ENCODE measurements at regions not wholly inside any gene's neighbourhood (a gene's known extent, or its start where the extent isn't known, plus 50 kb on each side); places are given as distances from the start of the nearest gene placed in this dataset.
"Not testable (repeated sequence)": the region's sequence is repeated elsewhere in the genome, so short reads cannot be mapped to it uniquely, and the experiment has no call there.

DNA sequence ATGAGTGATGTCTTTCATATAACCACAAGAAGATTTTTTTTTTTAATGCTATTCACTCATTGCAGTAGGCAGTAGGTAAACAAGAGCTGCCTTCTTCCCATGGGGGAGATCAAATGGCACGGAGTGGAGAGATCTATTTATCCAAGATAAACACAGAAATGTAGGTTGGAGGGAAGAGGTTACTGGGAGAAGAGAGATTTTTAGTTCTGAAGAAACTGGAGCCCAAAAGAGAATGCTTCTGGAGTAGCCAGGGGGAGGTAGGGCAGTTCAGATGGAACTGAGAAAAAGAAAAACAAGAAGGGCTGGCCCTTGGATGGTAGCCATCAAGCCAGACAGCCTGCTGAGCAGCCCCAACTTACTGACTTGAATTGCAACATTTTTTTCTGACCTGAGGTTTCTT lies 270.1 kb upstream of the TPK1 start:
- no peak for DNase-seq (ENCODE audit: low read depth in 2 of 2)

DNA sequence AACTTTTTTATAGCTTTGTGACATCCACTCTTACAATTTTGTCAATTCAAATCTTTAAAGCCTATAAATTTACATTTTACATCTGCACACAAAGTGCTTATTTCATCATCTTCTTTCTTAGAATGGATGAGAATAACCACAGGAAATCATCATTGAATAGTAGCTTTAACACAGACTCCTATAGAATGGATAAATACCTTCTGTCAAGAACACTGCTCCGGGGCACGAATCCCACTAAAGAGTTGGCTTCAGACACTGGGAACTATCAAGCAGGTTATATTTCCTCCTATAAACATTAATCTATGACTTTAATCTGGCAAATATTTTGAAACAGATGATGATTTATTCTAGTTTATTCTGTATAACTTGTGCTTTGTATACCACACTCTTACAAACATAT lies 269.7 kb upstream of the TPK1 start:
- no peak for DNase-seq (ENCODE audit: low read depth in 2 of 2)

DNA sequence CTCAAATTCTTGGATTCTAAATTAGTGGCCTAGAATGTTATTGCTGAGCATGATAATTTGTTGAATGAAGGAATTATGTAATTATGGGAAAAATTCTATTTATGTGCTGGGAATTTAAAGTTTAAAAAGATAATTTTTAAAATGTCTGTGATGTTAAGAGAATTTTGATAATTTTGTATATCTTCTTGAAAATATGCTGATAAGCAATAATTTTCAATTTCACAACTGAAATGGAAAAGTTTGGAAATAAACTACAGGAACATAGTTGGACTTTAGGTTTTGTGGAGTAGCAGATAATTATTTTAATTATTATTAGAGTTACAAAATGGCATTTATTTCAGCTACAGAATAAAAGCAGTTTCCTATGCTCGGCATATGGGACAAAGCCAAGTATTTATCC lies 268.5 kb upstream of the TPK1 start:
- DNase-seq (ENCODE audit: low read depth in 2 of 2): no peak

DNA sequence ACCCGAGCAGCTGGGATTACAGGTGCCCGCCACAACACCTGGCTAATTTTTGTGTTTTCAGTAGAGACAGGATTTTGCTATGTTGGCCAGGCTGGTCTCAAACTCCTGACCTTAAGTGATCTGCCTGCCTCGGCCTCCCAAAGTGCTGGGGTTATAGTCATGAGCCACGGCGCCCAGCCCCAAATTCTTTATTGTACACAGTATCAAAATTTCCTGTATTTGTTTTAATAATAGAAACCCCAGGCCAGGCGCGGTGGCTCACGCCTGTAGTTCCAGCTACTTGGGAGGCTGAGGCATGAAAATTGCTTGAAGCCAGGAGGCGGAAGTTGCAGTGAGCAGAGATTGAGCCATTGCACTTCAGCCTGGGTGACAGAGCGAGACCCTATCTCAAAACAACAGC lies 266.3 kb upstream of the TPK1 start:
- not testable (repeated sequence) for DNase-seq (ENCODE audit: low read depth in 2 of 2)

DNA sequence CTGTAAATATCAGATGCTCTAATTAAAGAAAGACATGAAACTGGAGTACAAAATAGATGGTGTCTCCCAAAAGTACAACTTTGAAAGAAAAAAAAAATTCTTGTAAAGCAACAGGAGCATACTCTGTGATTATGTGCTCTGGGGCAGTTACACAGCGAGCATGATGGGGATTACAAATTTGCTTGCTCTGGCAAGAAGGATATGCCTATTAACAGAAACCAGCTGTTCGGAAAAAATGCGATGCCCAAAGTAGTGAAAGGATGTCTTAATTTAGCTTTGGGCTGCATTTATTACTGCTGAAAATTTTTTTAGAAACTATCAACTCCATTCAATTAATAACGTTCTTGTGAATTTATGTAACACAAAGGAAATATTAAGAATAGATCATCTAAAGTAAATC lies 256.9 kb upstream of the TPK1 start:
- no peak for DNase-seq (ENCODE audit: low read depth in 2 of 2)

DNA sequence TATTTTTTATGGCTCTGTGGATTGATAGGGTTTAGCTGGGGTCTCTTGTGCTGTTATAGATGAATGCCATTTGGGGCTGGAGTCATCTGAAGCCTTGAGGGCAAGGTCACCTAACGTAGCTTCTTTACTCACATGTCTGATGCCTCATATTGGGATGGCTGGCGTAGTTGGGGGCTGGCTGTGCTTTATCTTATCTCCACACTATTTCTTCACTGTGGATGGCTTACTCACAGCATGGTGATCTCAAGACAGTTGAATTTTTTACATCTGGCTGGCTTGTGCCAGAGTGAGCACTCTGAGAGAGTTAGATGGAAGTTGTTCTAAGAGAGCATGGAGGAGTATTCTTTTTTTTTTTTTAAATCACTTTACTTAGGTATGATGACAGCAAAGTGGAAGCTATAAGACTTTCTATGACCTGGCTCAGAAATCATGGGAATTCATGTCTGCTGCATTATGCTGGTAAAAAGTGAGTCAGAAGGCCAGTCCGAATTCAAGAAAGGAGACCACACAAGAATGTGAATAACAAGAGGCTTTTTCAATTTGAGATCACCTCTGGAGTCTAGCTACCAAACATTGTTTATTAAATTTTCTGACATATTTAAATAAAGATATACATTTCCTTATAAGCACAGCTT lies 252.4 kb upstream of the TPK1 start:
- DNase-seq (ENCODE audit: low read depth in 2 of 2): no peak

DNA sequence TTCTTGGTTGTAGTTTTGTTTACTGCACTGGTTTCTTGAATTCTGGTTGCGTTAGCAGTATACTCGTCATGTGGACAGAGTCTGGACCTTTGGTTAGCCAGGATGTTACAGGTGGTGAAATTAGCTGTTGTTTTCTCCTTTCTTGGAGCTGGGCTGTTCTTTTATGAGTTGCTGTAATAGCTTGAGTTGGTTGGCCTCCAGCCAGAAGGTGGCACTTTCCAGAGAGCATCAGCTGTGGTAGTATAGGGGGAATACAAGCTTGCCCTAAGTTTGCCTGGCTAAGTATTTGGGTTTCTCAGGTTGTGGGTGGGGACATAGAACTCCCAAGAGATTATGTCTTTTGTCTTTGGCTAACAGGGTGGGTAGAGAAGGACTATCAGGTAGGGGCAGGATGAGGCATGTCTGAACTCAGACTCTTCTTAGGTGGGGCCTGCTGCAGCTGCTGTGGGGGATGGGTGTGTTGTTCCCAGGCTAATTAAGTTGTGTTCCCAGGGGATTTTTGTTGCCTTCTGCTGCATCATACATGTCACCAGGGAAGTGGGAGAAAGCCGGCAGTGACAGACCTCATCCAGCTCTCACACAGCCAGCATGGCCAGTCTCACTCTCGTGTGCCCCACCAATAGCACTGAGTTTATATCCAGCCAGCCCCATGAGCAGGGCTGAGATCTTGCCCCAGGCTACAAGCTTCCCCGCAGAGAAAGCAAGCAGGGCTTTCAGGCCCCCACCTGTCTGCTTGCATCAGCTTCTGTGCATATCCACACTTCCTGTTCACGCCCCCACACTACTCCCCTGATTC lies 246.7 kb upstream of the TPK1 start:
- DNase-seq (ENCODE audit: low read depth in 2 of 2): no peak

DNA sequence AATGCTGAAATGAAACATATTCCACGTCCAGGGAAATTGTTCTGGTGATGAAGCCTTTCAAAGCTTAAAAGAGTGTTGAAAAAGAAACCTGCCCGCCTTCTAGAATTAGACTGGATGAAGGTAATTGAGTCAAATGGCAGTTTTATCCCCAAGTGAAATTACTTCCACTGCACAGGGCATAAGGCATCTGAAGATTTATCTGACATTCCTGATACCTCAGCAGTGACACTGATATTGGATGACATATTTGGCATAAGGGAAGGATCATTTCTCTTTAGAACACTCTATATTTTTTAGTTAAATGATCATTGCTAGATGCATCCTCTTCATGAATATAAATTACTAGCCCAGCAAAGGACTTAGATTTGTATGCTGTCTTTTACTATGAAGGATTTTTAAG lies 229.6 kb upstream of the TPK1 start:
- no peak for DNase-seq (ENCODE audit: low read depth in 2 of 2)

DNA sequence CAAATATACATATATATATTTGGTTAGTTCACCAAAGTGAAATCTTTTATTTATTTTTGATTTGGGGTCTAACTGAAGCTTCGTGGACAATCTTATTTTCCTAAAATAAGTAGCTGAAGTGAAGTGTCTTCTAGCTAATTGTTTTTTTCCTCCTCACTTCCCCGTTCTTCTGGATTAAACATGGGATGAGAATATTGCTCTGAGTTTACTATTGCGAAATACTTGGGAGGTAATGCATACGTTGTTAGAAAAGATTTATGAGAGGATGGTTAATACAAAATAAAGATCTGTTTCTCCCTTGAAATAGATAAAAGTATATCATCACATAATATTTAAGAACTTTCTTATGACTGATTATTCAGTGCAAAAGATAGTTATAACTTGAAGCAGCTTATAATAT lies 228.3 kb upstream of the TPK1 start:
- DNase-seq (ENCODE audit: low read depth in 2 of 2): no peak

DNA sequence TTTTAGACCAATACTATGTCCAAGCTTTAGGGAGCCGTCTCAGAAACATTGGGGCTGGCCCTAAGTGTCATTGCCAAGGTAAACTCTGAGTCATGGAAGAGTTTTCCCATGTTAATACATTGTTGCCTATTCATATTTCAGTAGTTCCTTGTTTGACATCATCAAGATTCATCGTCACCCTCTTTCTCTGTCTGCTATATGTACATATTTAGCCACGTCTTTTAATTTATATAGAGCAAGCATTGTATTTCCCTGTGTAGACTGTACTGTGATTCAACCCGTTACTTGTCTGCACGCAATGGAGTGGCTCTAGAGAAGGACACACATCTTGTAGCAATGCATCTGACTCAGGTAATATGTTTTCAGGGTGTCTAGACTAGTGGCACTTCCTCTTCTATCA lies 217.9 kb upstream of the TPK1 start:
- DNase-seq (ENCODE audit: low read depth in 2 of 2): no peak

DNA sequence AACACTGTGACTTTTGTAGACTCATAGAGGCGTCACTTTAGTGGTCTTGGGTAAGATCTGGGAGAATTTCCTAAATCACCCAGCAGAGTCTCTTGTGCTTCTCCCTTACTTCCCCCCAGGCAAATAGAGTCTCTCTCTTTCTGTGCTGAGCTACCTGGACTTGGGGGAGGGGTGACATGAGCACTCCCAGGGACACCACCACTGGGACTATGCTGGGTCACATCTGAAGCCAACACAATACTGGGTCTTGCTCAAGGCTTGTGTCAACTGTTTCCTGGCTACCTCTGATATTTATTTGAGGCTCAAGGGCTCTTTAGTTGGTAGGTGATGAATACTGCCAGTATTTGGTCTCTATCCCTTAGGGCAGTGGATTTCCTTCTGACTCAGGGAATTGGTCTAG lies 214.6 kb upstream of the TPK1 start:
- no peak for DNase-seq (ENCODE audit: low read depth in 2 of 2)

DNA sequence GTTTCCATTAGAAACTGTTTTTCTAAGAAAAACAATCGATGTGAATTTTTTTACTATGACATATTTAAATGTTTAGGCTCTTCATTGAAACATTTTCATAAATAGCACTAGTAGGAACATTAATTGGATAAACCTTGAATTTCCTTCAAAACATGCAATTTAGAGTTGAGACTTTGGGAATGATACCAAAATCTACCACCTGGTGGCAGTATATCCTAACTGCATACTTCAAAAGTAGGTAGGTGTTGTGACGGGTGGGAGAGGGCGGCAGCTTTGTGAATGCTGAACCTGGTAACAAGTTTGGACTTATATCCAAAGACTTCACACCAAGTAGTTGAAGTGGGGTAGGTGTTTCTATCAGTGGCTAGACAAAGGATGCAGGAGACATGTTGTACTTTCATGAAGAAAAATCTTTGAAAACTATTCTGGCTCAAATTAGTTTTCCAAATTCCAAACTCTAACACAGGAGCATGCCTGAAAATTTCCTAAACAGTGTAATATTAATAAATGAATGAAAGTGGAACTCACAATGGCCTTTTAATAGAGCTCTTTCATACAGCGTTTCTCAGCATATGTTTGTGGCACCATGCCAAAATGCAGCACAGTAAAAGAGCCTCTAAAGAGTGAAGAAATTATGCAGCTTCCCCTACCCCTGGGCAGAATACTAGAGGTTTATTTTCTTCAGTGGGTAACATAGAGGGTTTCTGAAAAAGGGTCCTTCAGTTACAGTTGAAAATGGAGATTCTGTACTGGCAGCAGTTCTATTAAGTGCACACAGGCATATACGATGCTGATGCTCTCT lies 201.0 kb upstream of the TPK1 start:
- peak; percentile 9 to 12 for DNase-seq (ENCODE audit: low read depth in 2 of 2)

DNA sequence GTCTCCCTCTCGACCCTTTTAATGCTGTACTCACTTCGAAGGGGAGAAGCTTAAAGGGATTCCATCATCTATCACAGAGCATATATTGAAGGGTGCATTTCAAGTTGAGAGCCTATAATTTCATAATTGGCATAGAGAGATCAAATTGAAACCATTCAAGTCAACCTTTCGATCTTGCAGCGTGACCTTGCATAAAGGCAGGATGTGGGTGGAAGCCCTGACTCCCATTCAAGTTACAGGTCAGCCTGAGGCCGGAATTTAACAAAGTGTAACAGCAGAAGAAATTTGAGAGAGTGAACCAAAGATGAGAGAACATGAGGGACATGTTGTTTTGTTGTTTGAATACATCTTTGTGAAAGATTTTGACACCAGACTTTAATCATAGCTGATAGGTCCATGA lies 195.3 kb upstream of the TPK1 start:
- DNase-seq (ENCODE audit: low read depth in 2 of 2): no peak

DNA sequence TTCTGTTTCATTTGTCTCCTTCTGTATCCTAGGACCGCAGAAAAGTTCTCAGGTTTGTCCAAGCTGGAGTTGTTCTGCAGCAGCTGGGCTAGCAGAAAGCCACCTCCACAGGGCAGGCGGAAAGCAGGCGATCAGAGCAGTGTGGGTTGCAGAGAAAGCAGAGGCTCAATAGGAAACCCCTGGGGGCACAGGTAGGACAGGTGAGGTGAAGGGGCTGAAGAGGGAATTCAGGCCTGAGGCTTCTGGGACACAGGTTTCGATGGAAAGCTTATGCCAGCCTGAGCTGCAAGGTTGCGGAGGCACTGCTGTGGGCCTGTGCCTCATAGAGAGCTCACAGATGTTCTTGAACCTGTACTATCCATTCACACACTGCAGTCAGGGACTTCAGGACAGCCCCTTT lies 194.9 kb upstream of the TPK1 start:
- no peak for DNase-seq (ENCODE audit: low read depth in 2 of 2)

DNA sequence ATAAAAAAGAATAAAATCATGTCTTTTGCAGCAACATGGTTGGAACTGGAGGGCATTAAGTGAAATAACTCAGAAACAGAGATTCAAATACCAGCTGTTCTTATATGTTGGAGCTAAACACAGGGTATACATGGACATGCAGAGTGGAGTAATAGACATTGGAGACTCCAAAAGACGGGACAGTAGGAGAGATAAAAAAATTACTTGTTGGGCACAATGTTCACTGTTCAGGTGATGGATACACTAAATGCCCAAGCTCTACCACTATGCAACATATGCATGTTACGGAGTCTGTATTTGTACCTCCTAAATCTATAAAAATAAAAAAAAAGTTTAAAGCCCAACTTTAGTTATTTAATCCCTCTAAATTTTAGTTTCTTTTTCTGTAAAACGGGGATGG lies 184.6 kb upstream of the TPK1 start:
- no peak for DNase-seq (ENCODE audit: low read depth in 2 of 2)

DNA sequence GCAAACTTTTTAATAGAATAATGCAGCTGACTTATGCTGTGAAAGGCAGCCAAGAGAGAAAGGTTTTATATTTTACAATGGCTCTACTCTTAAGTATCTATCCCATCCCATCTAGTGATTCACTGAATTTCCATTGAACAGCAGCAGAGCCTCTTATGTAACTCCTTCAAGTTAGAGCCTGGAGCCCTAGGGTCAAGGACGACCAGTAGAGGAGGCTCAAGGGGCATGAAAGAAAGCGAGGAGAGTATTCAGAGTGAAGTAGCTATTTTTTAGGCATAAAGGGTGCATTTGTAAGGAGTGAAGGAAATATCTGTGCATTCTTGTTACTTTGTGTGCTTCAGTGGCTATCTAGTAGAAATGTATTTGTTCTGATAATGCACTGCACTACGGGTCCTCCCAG lies 180.2 kb upstream of the TPK1 start:
- no peak for DNase-seq (ENCODE audit: low read depth in 2 of 2)

DNA sequence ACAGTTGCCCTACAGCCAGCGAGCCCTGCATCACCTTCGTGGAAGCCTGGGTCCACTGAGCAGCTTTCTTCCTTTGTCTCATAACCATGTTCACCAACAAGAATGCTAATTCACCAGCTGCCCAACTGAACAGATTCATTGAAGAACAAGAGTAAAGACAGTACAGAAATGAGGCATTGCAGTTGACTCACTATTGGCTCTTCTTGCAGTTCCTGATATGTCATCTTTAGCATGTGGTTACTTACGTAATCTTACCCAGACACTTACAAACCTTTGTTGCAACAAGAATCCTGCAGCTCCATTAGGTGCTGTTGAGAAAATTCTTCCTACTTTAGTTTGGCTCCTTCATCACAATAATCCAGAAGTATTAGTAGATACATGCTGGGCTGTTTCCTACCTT lies 174.0 kb upstream of the TPK1 start:
- no peak for DNase-seq (ENCODE audit: low read depth in 2 of 2)

DNA sequence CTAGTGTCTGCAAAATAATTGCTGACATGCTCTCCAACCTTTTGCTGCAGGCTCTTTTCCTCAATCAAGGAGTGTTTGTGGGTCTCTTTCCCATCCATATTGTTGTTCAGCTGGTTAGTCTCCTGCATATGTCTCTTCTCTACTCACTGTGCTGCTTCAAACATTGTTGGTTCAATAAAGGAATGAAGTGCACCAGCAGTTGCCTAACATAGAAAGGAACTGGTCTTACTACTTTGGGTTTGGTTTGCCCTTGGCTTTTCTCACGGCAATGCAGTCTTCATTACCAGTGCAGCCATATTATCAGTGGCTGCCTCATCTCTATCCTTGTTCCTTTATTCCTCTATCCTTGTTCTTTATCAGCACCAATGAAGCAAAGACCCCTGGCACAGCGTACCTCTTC lies 169.7 kb upstream of the TPK1 start:
- no peak for DNase-seq (ENCODE audit: low read depth in 2 of 2)

DNA sequence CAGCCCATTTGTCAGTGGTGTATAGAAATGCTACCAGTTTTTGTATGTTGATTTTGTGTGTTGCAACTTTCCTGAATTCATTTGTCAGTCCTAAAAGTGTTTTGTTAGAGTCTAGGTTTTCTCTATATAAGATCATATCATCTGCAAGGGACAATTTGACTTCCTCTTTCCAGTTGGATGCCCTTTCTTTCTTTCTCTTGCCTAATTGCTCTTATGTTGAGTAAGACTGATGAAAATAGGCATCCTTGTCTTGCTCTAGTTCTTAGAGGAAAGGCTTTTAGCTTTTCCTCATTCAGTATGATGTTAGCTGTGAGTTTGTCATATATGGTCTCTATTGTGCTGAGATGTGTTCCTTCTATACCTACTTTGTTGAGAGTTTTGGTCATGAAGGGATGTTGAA lies 161.7 kb upstream of the TPK1 start:
- DNase-seq (ENCODE audit: low read depth in 2 of 2): no peak

DNA sequence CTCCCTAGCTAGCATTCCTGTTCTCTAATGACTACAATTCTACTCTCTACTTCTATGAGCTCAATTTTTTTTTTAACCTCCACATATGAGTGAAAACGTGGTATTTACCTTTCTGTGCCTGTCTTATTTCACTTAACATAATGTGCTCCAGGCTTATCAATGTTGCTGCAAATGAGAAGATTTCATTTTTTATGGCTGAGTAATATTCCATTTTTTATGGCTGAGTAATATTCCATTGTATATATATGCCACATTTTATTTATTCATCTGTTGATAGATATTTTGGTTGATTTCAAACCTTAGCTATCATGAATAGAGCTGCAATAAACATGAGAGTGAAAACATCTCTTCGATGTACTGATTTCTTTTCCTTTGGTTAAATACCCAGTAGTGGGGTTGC lies 159.6 kb upstream of the TPK1 start:
- DNase-seq (ENCODE audit: low read depth in 2 of 2): no peak

DNA sequence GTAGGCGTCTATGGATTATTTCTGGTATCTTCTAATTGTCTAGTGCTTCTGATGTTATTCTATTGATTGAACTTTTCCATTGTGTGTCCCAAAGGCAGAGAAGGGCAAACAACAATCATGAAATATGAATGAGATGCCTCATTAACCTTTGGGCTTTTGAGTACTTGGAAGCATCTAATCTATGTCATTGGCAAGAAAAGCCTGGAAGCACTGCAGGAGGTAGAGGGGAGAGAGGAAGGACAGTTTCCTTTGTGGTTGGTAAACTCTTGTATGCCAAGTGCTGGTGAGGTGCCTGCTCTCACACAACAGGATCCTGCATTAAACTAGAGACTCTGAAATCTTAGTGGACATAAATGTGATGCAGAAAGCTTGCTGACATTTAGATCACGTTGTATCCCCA lies 155.2 kb upstream of the TPK1 start:
- no peak for DNase-seq (ENCODE audit: low read depth in 2 of 2)

DNA sequence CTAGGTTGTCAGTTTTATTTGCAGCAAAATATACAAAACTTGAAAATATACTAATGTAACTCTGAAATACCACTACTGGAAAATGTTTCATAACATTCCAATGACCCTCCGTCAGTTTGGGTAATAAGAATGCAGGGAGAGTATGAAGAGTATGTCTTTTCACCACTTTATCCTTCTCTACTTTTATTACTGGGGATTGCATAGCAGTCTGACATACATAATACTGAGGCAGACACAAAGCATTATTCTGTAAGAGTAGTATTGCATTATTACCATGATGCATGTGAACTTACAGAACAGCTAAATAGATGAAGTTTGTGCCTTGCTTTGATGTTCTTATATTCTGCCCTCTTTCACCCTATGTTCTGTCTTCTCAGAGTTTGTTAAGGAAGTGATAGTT lies 151.8 kb upstream of the TPK1 start:
- DNase-seq (ENCODE audit: low read depth in 2 of 2): no peak

DNA sequence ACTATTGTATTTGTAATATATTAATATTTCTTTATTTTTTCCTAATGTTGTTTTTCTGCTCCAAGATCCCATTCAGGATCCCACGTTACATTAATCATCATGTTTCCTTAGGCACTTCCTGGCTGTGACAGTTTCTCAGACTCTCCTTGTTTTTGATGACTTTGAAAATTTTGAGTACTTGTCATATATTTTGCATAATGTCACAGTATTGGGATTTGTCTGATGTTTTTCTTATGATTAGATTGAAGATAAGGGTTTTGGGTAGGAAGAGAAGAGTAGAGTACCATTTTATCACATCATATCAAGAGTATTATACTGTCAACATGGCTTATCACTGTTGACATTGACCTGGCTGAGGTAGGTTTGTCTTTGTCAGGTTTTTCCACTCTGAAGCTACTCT lies 146.3 kb upstream of the TPK1 start:
- no peak for DNase-seq (ENCODE audit: low read depth in 2 of 2)

All from fibroblast of skin of left quadriceps (primary cell).